HG03442 (cell line): ENCODE measurements at regions not wholly inside any gene's neighbourhood (a gene's known extent, or its start where the extent isn't known, plus 50 kb on each side); places are given as distances from the start of the nearest gene placed in this dataset.

Experiments
- ATAC-seq: cut with Tn5 transposase; IDR thresholded peaks from one replicate; pipeline ENCODE4 v1.9.1; 2021; ENCODE audit warnings: mild to moderate bottlenecking, moderate library complexity; ENCODE audit not compliant: unreplicated experiment

- ATAC-seq, result no peak
Observed at GRCh38 chr10:4070921-4071660, 286.1 kb upstream of the KLF6 start.

- ATAC-seq, result no peak
Observed at GRCh38 chr10:4070184-4070583, 285.2 kb upstream of the KLF6 start.

- no peak for ATAC-seq
Observed at GRCh38 chr10:4069491-4069890, 284.5 kb upstream of the KLF6 start.

- no peak for ATAC-seq
Observed at GRCh38 chr10:4068629-4069028, 283.6 kb upstream of the KLF6 start.

- ATAC-seq, result no peak
Observed at GRCh38 chr10:4067931-4068561, 283.0 kb upstream of the KLF6 start.

- peak; percentile 78 for ATAC-seq
Observed at GRCh38 chr10:4067531-4067930, 282.5 kb upstream of the KLF6 start.

- ATAC-seq, result peak; percentile 38
Observed at GRCh38 chr10:4066581-4067390, 281.8 kb upstream of the KLF6 start.

- ATAC-seq, result no peak
Observed at GRCh38 chr10:4064489-4064888, 279.5 kb upstream of the KLF6 start.

GRCh38 chr10:4063717-4064116 lies 278.7 kb upstream of the KLF6 start:
- no peak for ATAC-seq

GRCh38 chr10:4062751-4063150 lies 277.7 kb upstream of the KLF6 start:
- ATAC-seq, result no peak

GRCh38 chr10:4062072-4062471 lies 277.1 kb upstream of the KLF6 start:
- ATAC-seq, result no peak

- no peak for ATAC-seq
Observed at GRCh38 chr10:4061441-4061951, 276.5 kb upstream of the KLF6 start.

GRCh38 chr10:4059471-4060138 lies 274.6 kb upstream of the KLF6 start:
- no peak for ATAC-seq

- ATAC-seq, result no peak
Observed at GRCh38 chr10:4058514-4059029, 273.6 kb upstream of the KLF6 start.

- ATAC-seq, result no peak
Observed at GRCh38 chr10:4057725-4058513, 272.9 kb upstream of the KLF6 start.

- ATAC-seq, result no peak
Observed at GRCh38 chr10:4057021-4057420, 272.0 kb upstream of the KLF6 start.

GRCh38 chr10:4054656-4055435 lies 269.8 kb upstream of the KLF6 start:
- no peak for ATAC-seq

- no peak for ATAC-seq
Observed at GRCh38 chr10:4053940-4054339, 268.9 kb upstream of the KLF6 start.

GRCh38 chr10:4051641-4052151 lies 266.7 kb upstream of the KLF6 start:
- no peak for ATAC-seq
